IMR-90 (cell line): ENCODE measurements at regions not wholly inside any gene's neighbourhood (a gene's known extent, or its start where the extent isn't known, plus 50 kb on each side); places are given as distances from the start of the nearest gene placed in this dataset.

Source experiments
- ATAC-seq: fragments of 200-7000 bp; cut with Tn5 transposase; 2 replicates; pipeline ENCODE4 v1.9.1; 2020; ENCODE audit warnings: low read depth, mild to moderate bottlenecking, moderate library complexity
- BruUV-seq: library from RNA; stranded (reverse); fragments of 400-500 nt; replicated peaks from 2 replicates; lab custom pipeline; 2021; lab: Mats Ljungman, UMichigan
- CTCF ChIA-PET: fragments of 300-600 bp; formaldehyde crosslinking; extraction: SDS; loops from one replicate; lab custom pipeline; 2021; ENCODE audit warnings: antibody characterized with exemption; lab: Yijun Ruan, JAX
- POLR2A ChIA-PET: fragments of 300-600 bp; sonication (Branson Sonifier 250); formaldehyde crosslinking; loops from one replicate; lab custom pipeline; 2022; ENCODE audit warnings: antibody characterized with exemption; ENCODE audit not compliant: unreplicated experiment; lab: Charles Lee
- DNase-seq: peaks from one replicate; pipeline ENCODE4 v3.0.0; 2013
- H2AFZ ChIP-seq: replicated peaks from 2 replicates; pipeline ENCODE3; 2013; ENCODE audit warnings: low read length, mild to moderate bottlenecking; ENCODE audit not compliant: poor library complexity
- H2AK5ac ChIP-seq: 2 replicates; pipeline ENCODE4 v1.6.1; 2013; ENCODE audit warnings: low read depth, low read length, inconsistent platforms
- H2AK9ac ChIP-seq: replicated peaks from 2 replicates; pipeline ENCODE3; 2013; ENCODE audit warnings: mild to moderate bottlenecking, low read depth, low read length, moderate library complexity; ENCODE audit not compliant: poor library complexity
- H2BK120ac ChIP-seq: 2 replicates; pipeline ENCODE4 v1.6.1; 2013; ENCODE audit warnings: low read depth, low read length, inconsistent platforms
- H2BK15ac ChIP-seq: 3 replicates; pipeline ENCODE4 v1.6.1; 2013; ENCODE audit warnings: low read depth, low read length, inconsistent platforms
- H2BK20ac ChIP-seq: 2 replicates; pipeline ENCODE4 v1.6.1; 2013; ENCODE audit warnings: low read depth, mild to moderate bottlenecking, inconsistent platforms, low read length, moderate library complexity
- H2BK5ac ChIP-seq: 2 replicates; pipeline ENCODE4 v1.6.1; 2013; ENCODE audit warnings: mild to moderate bottlenecking, low read depth, low read length, inconsistent platforms; ENCODE audit not compliant: poor library complexity, severe bottlenecking
- H3K14ac ChIP-seq: replicated peaks from 2 replicates; pipeline ENCODE4 v1.6.1; 2013; ENCODE audit warnings: low read depth, low read length, inconsistent platforms
- H3K18ac ChIP-seq: 2 replicates; pipeline ENCODE4 v1.6.1; 2013; ENCODE audit warnings: low read depth, low read length, control low read depth
- H3K23ac ChIP-seq: 2 replicates; pipeline ENCODE4 v1.6.1; 2013; ENCODE audit warnings: low read depth, low read length, inconsistent platforms
- H3K27ac ChIP-seq: 2 replicates; pipeline ENCODE4 v1.5.1; 2013; ENCODE audit warnings: mild to moderate bottlenecking, control low read depth, low read length; ENCODE audit not compliant: insufficient read depth
- H3K27me3 ChIP-seq: 2 replicates; pipeline ENCODE4 v1.6.1; 2013; ENCODE audit warnings: low read length; ENCODE audit not compliant: control insufficient read depth, insufficient read depth
- H3K36me3 ChIP-seq: 2 replicates; pipeline ENCODE4 v1.6.1; 2013; ENCODE audit warnings: low read length, mixed read lengths; ENCODE audit not compliant: control insufficient read depth, insufficient read depth
- H3K4ac ChIP-seq: 2 replicates; pipeline ENCODE4 v1.6.1; 2013; ENCODE audit warnings: low read depth, low read length, inconsistent platforms
- H3K4me1 ChIP-seq: 2 replicates; pipeline ENCODE4 v1.6.1; 2013; ENCODE audit warnings: low read length, mixed read lengths; ENCODE audit not compliant: control insufficient read depth, insufficient read depth
- H3K4me2 ChIP-seq: 2 replicates; pipeline ENCODE4 v1.6.1; 2013; ENCODE audit warnings: low read depth, mild to moderate bottlenecking, control low read depth, low read length, moderate library complexity
- H3K4me3 ChIP-seq: 2 replicates; pipeline ENCODE4 v1.5.1; 2013; ENCODE audit warnings: low read depth, mild to moderate bottlenecking, control low read depth, low read length, moderate library complexity; ENCODE audit not compliant: insufficient read depth
- H3K56ac ChIP-seq: 2 replicates; pipeline ENCODE4 v1.6.1; 2013; ENCODE audit warnings: low read length, inconsistent platforms; ENCODE audit not compliant: insufficient read depth; ENCODE audit errors: extremely low read depth
- H3K79me1 ChIP-seq, 2 experiments: 2 replicates each; pipeline ENCODE4 v1.6.1; 2013; ENCODE audit warnings: low read length in 2 of 2, inconsistent platforms in 1 of 2, low read depth in 1 of 2
- H3K9ac ChIP-seq: 2 replicates; pipeline ENCODE4 v1.6.1; 2013; ENCODE audit warnings: low read depth, low read length, control low read depth
- H3K9me1 ChIP-seq: 2 replicates; pipeline ENCODE4 v1.6.1; 2013; ENCODE audit warnings: low read length, inconsistent platforms; ENCODE audit not compliant: insufficient read depth
- H3K9me3 ChIP-seq: 2 replicates; pipeline ENCODE4 v1.6.1; 2013; ENCODE audit warnings: low read length; ENCODE audit not compliant: control insufficient read depth, insufficient read depth
- H4K20me1 ChIP-seq: 2 replicates; pipeline ENCODE4 v1.6.1; 2013; ENCODE audit warnings: low read length, inconsistent platforms; ENCODE audit not compliant: insufficient read depth
- H4K5ac ChIP-seq: 2 replicates; pipeline ENCODE4 v1.6.1; 2013; ENCODE audit warnings: mild to moderate bottlenecking, low read depth, low read length, control low read depth
- H4K8ac ChIP-seq, 2 experiments: 2 replicates each; pipeline ENCODE4 v1.6.1; 2013; ENCODE audit warnings: low read depth in 2 of 2, low read length in 2 of 2, control low read depth in 1 of 2, inconsistent platforms in 1 of 2
- H4K91ac ChIP-seq: 2 replicates; pipeline ENCODE4 v1.6.1; 2013; ENCODE audit warnings: low read depth, low read length, inconsistent platforms; ENCODE audit not compliant: insufficient read depth
- BHLHE40 ChIP-seq: fragments of 150-350 bp; IDR thresholded peaks from 2 replicates; pipeline ENCODE4 v1.6.1; 2016; ENCODE audit warnings: mild to moderate bottlenecking, low read depth, low read length
- CEBPB ChIP-seq: IDR thresholded peaks from 2 replicates; pipeline ENCODE4 v1.6.1; 2012; ENCODE audit warnings: low read depth, low read length, improper control_type of control experiment
- CHD1 ChIP-seq: IDR thresholded peaks from 2 replicates; pipeline ENCODE4 v1.6.1; 2012; ENCODE audit warnings: low read depth, low read length, improper control_type of control experiment
- FOS ChIP-seq: fragments of 150-350 bp; IDR thresholded peaks from 2 replicates; pipeline ENCODE4 v1.6.1; 2016; ENCODE audit warnings: low read depth, low read length
- MAFK ChIP-seq: IDR thresholded peaks from 2 replicates; pipeline ENCODE4 v1.6.1; 2012; ENCODE audit warnings: low read depth, low read length, improper control_type of control experiment
- MAZ ChIP-seq: IDR thresholded peaks from 2 replicates; pipeline ENCODE4 v1.6.1; 2012; ENCODE audit warnings: low read depth, mild to moderate bottlenecking, low read length, improper control_type of control experiment, moderate library complexity, borderline replicate concordance
- MXI1 ChIP-seq: IDR thresholded peaks from 2 replicates; pipeline ENCODE4 v1.6.1; 2012; ENCODE audit warnings: low read depth, mild to moderate bottlenecking, low read length, moderate library complexity, borderline replicate concordance
- NFE2L2 ChIP-seq: fragments of 150-350 bp; IDR thresholded peaks from 2 replicates; pipeline ENCODE4 v1.6.1; 2016; ENCODE audit warnings: low read depth, mild to moderate bottlenecking, low read length
- POLR2A ChIP-seq: IDR thresholded peaks from 2 replicates; pipeline ENCODE4 v1.6.1; 2012; ENCODE audit warnings: mild to moderate bottlenecking, low read depth, low read length
- RAD21 ChIP-seq: IDR thresholded peaks from 2 replicates; pipeline ENCODE4 v1.6.1; 2012; ENCODE audit warnings: low read length, improper control_type of control experiment
- RCOR1 ChIP-seq: IDR thresholded peaks from 2 replicates; pipeline ENCODE4 v1.6.1; 2012; ENCODE audit warnings: mild to moderate bottlenecking, low read length, improper control_type of control experiment; ENCODE audit not compliant: insufficient replicate concordance
- RFX5 ChIP-seq: IDR thresholded peaks from 2 replicates; pipeline ENCODE4 v1.8.0; 2012; ENCODE audit warnings: low read depth, mild to moderate bottlenecking, low read length, moderate library complexity
- SMC3 ChIP-seq: fragments of 150-350 bp; IDR thresholded peaks from 2 replicates; pipeline ENCODE4 v1.6.1; 2016; ENCODE audit warnings: low read depth, mild to moderate bottlenecking, antibody characterized with exemption, low read length, moderate library complexity
- whole genome bisulfite sequencing, 2 experiments: methylation state at CpG; one replicate each; pipeline versions ENCODE4 v1.1.5 to v1.1.7; 2013; ENCODE audit warnings: missing lambda C conversion rate in 2 of 2; ENCODE audit not compliant: insufficient read length in 1 of 2; ENCODE audit errors: extremely low coverage in 2 of 2; 5-methylcytosine and 5-hydroxymethylcytosine counted together
- dilution Hi-C: fragments of 300-500 bp; cut with HindIII; formaldehyde crosslinking; loops from one replicate; pipeline ENCODE4 v1.14.3; 2018; ENCODE audit warnings: low sequenced_read_pairs; ENCODE audit not compliant: unreplicated experiment
- in situ Hi-C: fragments of 300-500 bp; cut with MboI; formaldehyde crosslinking; loops from 3 replicates; pipeline ENCODE4 v1.14.3; 2019; ENCODE audit warnings: low sequenced_read_pairs, inconsistent platforms, mixed read lengths
- intact Hi-C: fragments of 100-400 bp; cut with micrococcal nuclease; formaldehyde crosslinking; loops from 2 replicates; pipeline ENCODE4 v1.10.0; 2022
- TF ChIP-seq, protein P1 (sequence below): conservative IDR thresholded peaks from 2 replicates; pipeline ENCODE4 v1.5.1; 2012; ENCODE audit warnings: mild to moderate bottlenecking, low read depth, low read length, improper control_type of control experiment
- TF ChIP-seq, protein P2 (sequence below): fragments of 150-350 bp; IDR thresholded peaks from 2 replicates; pipeline ENCODE4 v1.6.1; 2016; ENCODE audit warnings: low read depth, mild to moderate bottlenecking, low read length, moderate library complexity, borderline replicate concordance
- TF ChIP-seq, protein P3 (sequence below): fragments of 150-350 bp; IDR thresholded peaks from 2 replicates; pipeline ENCODE4 v1.6.1; 2017; ENCODE audit warnings: mild to moderate bottlenecking, antibody characterized with exemption, low read length, low read depth

DNA sequence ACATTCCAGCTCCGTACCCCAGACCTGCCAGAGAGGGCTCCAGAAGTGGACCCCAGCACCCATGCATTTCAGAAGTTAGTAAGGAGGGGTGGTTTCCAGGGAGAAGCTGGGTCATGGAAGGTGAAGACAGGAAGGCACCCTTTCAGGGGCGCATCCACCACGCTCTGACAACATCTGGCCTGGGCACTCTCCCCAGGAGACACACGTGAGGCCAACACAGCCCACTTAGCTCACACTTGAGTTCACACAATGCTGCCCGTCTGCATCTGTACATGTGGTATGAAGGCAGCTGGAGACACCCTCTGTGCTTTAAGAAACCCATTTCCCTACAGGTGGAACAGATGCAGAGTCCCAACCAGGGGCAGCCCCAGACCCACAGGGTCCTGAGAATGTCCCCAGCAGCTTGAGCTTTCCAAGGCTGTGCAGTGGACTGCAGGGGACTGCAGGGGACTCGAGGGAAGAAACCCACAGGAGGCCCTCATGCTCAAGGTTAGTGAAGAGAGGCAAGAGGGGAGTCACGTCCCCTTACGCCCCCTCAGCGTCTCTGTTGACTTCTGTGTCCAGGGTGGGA lies 326.8 kb upstream of the IRX1 start:
- H4K91ac ChIP-seq: no peak overlapping the region
- intact Hi-C loops: no loop called here
- in situ Hi-C loops: no loop called here
- POLR2A ChIA-PET: no interaction called here
- no peak overlapping the region for H3K23ac ChIP-seq
- no peak overlapping the region for H4K8ac ChIP-seq
- no peak overlapping the region for H3K4ac ChIP-seq
- no peak overlapping the region for H2AK9ac ChIP-seq
- dilution Hi-C loops: no loop called here
- H2AFZ ChIP-seq: no peak overlapping the region
- no peak for DNase-seq
- H3K27me3 ChIP-seq: no peaks in the 10 kb centered on the region
- H2BK20ac ChIP-seq: no peak overlapping the region
- H4K5ac ChIP-seq: no peak overlapping the region
- no peak overlapping the region for H3K27ac ChIP-seq
- no peak overlapping the region for H3K4me3 ChIP-seq
- H4K20me1 ChIP-seq: no peaks in the 10 kb centered on the region
- TF ChIP-seq CEBPB: no peak
- TF ChIP-seq RAD21: no peak
- no peak for TF ChIP-seq RCOR1
- TF ChIP-seq BHLHE40: no peak
- TF ChIP-seq, protein P1, sequence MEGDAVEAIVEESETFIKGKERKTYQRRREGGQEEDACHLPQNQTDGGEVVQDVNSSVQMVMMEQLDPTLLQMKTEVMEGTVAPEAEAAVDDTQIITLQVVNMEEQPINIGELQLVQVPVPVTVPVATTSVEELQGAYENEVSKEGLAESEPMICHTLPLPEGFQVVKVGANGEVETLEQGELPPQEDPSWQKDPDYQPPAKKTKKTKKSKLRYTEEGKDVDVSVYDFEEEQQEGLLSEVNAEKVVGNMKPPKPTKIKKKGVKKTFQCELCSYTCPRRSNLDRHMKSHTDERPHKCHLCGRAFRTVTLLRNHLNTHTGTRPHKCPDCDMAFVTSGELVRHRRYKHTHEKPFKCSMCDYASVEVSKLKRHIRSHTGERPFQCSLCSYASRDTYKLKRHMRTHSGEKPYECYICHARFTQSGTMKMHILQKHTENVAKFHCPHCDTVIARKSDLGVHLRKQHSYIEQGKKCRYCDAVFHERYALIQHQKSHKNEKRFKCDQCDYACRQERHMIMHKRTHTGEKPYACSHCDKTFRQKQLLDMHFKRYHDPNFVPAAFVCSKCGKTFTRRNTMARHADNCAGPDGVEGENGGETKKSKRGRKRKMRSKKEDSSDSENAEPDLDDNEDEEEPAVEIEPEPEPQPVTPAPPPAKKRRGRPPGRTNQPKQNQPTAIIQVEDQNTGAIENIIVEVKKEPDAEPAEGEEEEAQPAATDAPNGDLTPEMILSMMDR: no peak
- TF ChIP-seq, protein P2, sequence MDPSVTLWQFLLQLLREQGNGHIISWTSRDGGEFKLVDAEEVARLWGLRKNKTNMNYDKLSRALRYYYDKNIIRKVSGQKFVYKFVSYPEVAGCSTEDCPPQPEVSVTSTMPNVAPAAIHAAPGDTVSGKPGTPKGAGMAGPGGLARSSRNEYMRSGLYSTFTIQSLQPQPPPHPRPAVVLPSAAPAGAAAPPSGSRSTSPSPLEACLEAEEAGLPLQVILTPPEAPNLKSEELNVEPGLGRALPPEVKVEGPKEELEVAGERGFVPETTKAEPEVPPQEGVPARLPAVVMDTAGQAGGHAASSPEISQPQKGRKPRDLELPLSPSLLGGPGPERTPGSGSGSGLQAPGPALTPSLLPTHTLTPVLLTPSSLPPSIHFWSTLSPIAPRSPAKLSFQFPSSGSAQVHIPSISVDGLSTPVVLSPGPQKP: no peak
- no peak for TF ChIP-seq CHD1
- TF ChIP-seq POLR2A: no peak
- TF ChIP-seq, protein P3, sequence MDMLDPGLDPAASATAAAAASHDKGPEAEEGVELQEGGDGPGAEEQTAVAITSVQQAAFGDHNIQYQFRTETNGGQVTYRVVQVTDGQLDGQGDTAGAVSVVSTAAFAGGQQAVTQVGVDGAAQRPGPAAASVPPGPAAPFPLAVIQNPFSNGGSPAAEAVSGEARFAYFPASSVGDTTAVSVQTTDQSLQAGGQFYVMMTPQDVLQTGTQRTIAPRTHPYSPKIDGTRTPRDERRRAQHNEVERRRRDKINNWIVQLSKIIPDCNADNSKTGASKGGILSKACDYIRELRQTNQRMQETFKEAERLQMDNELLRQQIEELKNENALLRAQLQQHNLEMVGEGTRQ: no peak
- no peak for TF ChIP-seq MAFK
- TF ChIP-seq NFE2L2: no peak
- TF ChIP-seq RFX5: no peak
- TF ChIP-seq SMC3: no peak
- TF ChIP-seq MXI1: no peak
- TF ChIP-seq FOS: no peak
- no peak for TF ChIP-seq MAZ
- BruUV-seq: no TSS peak
- H2AK5ac ChIP-seq: no peak overlapping the region
- no peaks in the 10 kb centered on the region for H3K79me1 ChIP-seq
- H3K14ac ChIP-seq: no peak overlapping the region
- no peak overlapping the region for H3K56ac ChIP-seq
- no peak for ATAC-seq
- no peak overlapping the region for H2BK15ac ChIP-seq
- no peaks in the 10 kb centered on the region for H3K9me1 ChIP-seq
- H2BK5ac ChIP-seq: no peak overlapping the region
- CTCF ChIA-PET: no interaction called here
- H3K9me3 ChIP-seq: peaks cover 45% of the 10 kb centered on the region
- no CpG with 5 or more reads among the region's 9 CpGs for WGBS, 2 experiments
- no peaks in the 10 kb centered on the region for H3K4me1 ChIP-seq
- H2BK120ac ChIP-seq: no peak overlapping the region
- H3K36me3 ChIP-seq: no peaks in the 10 kb centered on the region
- no peak overlapping the region for H3K9ac ChIP-seq
- H3K4me2 ChIP-seq: no peak overlapping the region
- H3K18ac ChIP-seq: no peak overlapping the region
